CD8-positive, alpha-beta memory T cell (primary cell): ENCODE measurements at regions not wholly inside any gene's neighbourhood (a gene's known extent, or its start where the extent isn't known, plus 50 kb on each side); places are given as distances from the start of the nearest gene placed in this dataset.

Experiments
- CTCF ChIA-PET: fragments of 350-600 bp; sonication (Branson Sonifier 250); formaldehyde crosslinking; loops from one replicate; lab custom pipeline; 2021; ENCODE audit warnings: antibody characterized with exemption; lab: Charles Lee
- POLR2A ChIA-PET: fragments of 350-600 bp; sonication (Branson Sonifier 250); formaldehyde crosslinking; loops from one replicate; lab custom pipeline; 2021; ENCODE audit warnings: antibody characterized with exemption; lab: Charles Lee
- DNase-seq, 5 donors: peaks; one replicate each; pipeline versions ENCODE4 v3.0.0 to v3.0.0-alpha.2; 2020 to 2022; ENCODE audit warnings: mixed read lengths in 1 of 5
- H3K27ac ChIP-seq: one replicate; pipeline ENCODE4 v1.7.0; 2013; ENCODE audit warnings: low read depth, mild to moderate bottlenecking, low read length, moderate library complexity
- H3K27me3 ChIP-seq: 2 replicates; pipeline ENCODE4 v1.7.0; 2013; ENCODE audit warnings: low read length, mild to moderate bottlenecking; ENCODE audit not compliant: insufficient read depth, poor library complexity, severe bottlenecking
- H3K36me3 ChIP-seq: 2 replicates; pipeline ENCODE4 v1.7.0; 2013; ENCODE audit warnings: mild to moderate bottlenecking, low read length, moderate library complexity; ENCODE audit not compliant: insufficient read depth
- H3K4me1 ChIP-seq: 2 replicates; pipeline ENCODE4 v1.7.0; 2013; ENCODE audit warnings: mild to moderate bottlenecking, low read length, moderate library complexity; ENCODE audit not compliant: insufficient read depth
- H3K4me3 ChIP-seq: 2 replicates; pipeline ENCODE4 v1.7.0; 2013; ENCODE audit warnings: mild to moderate bottlenecking, low read length
- H3K9me3 ChIP-seq: 2 replicates; pipeline ENCODE4 v1.7.0; 2013; ENCODE audit warnings: mild to moderate bottlenecking, low read length
- H3K27ac Mint-ChIP-seq, 8 donors: one replicate each; pipeline ENCODE4 v1.8.0; 2020 to 2021; ENCODE audit warnings: mixed read lengths in 8 of 8, mild to moderate bottlenecking in 6 of 8, inconsistent platforms in 3 of 8, moderate library complexity in 3 of 8
- H3K27me3 Mint-ChIP-seq, 2 donors: one replicate each; pipeline ENCODE4 v1.8.0; 2020 to 2021; ENCODE audit warnings: mixed read lengths in 2 of 2, mild to moderate bottlenecking in 1 of 2, moderate library complexity in 1 of 2
- H3K36me3 Mint-ChIP-seq, 3 donors: one replicate each; pipeline ENCODE4 v1.8.0; 2020 to 2021; ENCODE audit warnings: mixed read lengths in 3 of 3, inconsistent platforms in 1 of 3, mild to moderate bottlenecking in 1 of 3
- H3K4me1 Mint-ChIP-seq, 3 donors: one replicate each; pipeline ENCODE4 v1.8.0; 2020 to 2021; ENCODE audit warnings: mixed read lengths in 3 of 3, inconsistent platforms in 1 of 3, mild to moderate bottlenecking in 1 of 3
- H3K4me3 Mint-ChIP-seq, 7 donors: one replicate each; pipeline ENCODE4 v1.8.0; 2020 to 2021; ENCODE audit warnings: mixed read lengths in 7 of 7, mild to moderate bottlenecking in 6 of 7, moderate library complexity in 4 of 7, inconsistent platforms in 2 of 7
- H3K9me3 Mint-ChIP-seq, 5 donors: one replicate each; pipeline ENCODE4 v1.8.0; 2020 to 2022; ENCODE audit warnings: mixed read lengths in 5 of 5, mild to moderate bottlenecking in 3 of 5, moderate library complexity in 2 of 5, inconsistent platforms in 1 of 5

- H3K9me3 Mint-ChIP-seq = peaks cover 0 to 9% (median 0%) of the 10 kb centered on the region in 5 donors
Observed at GRCh38 chr7:21184942-21185652, 242.8 kb upstream of the SP4 start.

GRCh38 chr7:21185653-21186265 lies 242.1 kb upstream of the SP4 start:
- H3K4me3 Mint-ChIP-seq = no peak overlapping the region
- CTCF ChIA-PET = no interaction called here
- Histone ChIP-seq H3K4me1 (no peaks in the 10 kb centered on the region), H3K36me3 (no peaks in the 10 kb centered on the region), H3K27me3 (no peaks in the 10 kb centered on the region), H3K4me3 (no peak overlapping the region), H3K27ac (no peak overlapping the region), H3K9me3 (no peaks in the 10 kb centered on the region)
- no peak for DNase-seq
- H3K4me1 Mint-ChIP-seq = peaks cover 0 to 4% (median 3%) of the 10 kb centered on the region in 3 donors
- peaks cover 0 to 7% (median 3%) of the 10 kb centered on the region in 3 donors for H3K36me3 Mint-ChIP-seq
- peaks cover 0 to 9% (median 0%) of the 10 kb centered on the region in 5 donors for H3K9me3 Mint-ChIP-seq
- POLR2A ChIA-PET = no interaction called here
- H3K27me3 Mint-ChIP-seq = peaks cover 7 to 27% of the 10 kb centered on the region in 2 donors
- H3K27ac Mint-ChIP-seq = no peak overlapping the region

More at GRCh38 chr7:21184942-21185652, 242.8 kb upstream of the SP4 start:
- Histone ChIP-seq H3K9me3 (no peaks in the 10 kb centered on the region), H3K4me3 (no peak overlapping the region), H3K27me3 (no peaks in the 10 kb centered on the region), H3K4me1 (no peaks in the 10 kb centered on the region), H3K36me3 (no peaks in the 10 kb centered on the region), H3K27ac (no peak overlapping the region)
- H3K4me1 Mint-ChIP-seq = peaks cover 0 to 4% (median 3%) of the 10 kb centered on the region in 3 donors
- POLR2A ChIA-PET = no interaction called here
- DNase-seq = no peak
- CTCF ChIA-PET = no interaction called here
- H3K36me3 Mint-ChIP-seq = peaks cover 0 to 7% (median 3%) of the 10 kb centered on the region in 3 donors
- no peak overlapping the region for H3K4me3 Mint-ChIP-seq
- H3K27ac Mint-ChIP-seq = no peak overlapping the region
- H3K27me3 Mint-ChIP-seq = peaks cover 7 to 27% of the 10 kb centered on the region in 2 donors

DNA sequence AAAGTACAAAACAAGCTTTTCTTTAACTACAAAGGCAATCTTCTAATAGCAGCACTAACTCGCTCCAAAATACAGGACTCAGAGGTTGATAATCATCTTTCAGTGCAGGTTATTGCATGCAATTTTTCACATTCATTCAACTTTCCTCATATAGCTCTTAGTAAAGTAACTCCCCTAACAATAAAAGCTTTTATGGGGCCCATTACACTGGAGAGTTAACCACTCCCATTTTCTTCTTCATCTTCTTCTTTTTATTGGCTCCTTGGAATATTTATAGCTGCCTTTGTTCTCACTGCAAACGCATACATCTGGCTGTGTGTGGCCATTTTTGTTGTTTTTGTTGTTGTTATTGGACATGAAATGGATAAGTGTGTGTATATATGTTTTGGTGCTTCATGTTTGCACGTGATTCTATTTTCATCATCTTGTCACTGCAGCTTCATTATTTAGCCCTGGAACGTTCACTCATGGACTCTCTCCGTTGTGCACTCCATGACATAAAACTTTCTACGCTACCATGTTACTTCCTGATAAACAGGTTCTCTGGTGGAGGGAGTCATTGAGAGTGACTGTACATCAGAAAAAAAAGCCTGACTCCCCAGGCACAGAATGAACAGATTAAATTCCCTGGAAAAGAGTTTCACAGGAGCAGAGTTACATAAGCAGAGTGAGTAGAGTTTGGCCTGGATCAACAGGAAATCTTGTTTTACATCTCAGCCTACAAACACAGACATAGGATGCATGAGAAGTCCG lies 236.4 kb upstream of the SP4 start:
- Histone ChIP-seq H3K27ac (no peak overlapping the region), H3K4me3 (no peak overlapping the region), H3K9me3 (no peaks in the 10 kb centered on the region), H3K36me3 (no peaks in the 10 kb centered on the region), H3K27me3 (no peaks in the 10 kb centered on the region), H3K4me1 (no peaks in the 10 kb centered on the region)
- no peak overlapping the region for H3K4me3 Mint-ChIP-seq
- H3K36me3 Mint-ChIP-seq = no peaks in the 10 kb centered on the region
- CTCF ChIA-PET = no interaction called here
- H3K27ac Mint-ChIP-seq = no peak overlapping the region
- peaks cover 5 to 7% of the 10 kb centered on the region in 2 donors for H3K27me3 Mint-ChIP-seq
- peaks cover 0 to 5% (median 3%) of the 10 kb centered on the region in 3 donors for H3K4me1 Mint-ChIP-seq
- no peaks in the 10 kb centered on the region for H3K9me3 Mint-ChIP-seq
- no peak for DNase-seq
- POLR2A ChIA-PET = no interaction called here

DNA sequence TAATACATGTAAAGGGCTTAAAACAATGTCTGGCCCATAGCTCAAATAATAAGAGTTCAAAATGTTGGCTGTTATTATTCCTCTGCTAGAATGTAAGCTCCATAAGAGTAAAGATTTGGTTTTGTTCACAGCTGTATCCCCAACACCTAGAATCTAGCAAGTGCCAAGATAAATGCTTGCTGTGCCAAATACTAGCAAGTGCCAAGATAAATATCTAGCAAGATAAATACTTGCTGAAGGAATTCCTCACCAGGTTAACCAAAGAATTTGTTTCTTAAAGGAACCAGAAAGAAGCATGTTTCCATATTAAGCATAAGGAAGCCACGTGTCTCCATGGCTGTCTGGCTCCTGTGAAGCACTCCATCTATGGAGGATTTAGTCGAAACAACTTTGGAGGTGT lies 235.2 kb upstream of the SP4 start:
- no peak overlapping the region for H3K4me3 ChIP-seq
- DNase-seq = no peak
- H3K4me1 ChIP-seq = no peaks in the 10 kb centered on the region
- Mint-ChIP-seq H3K27me3 (peaks cover 5% of the 10 kb centered on the region in 2 donors), H3K36me3 (peaks cover 0 to 3% (median 0%) of the 10 kb centered on the region in 3 donors), H3K9me3 (no peaks in the 10 kb centered on the region), H3K4me3 (no peak overlapping the region), H3K4me1 (peaks cover 0 to 5% (median 3%) of the 10 kb centered on the region in 3 donors), H3K27ac (no peak overlapping the region)
- POLR2A ChIA-PET = no interaction called here
- no peaks in the 10 kb centered on the region for H3K9me3 ChIP-seq
- H3K27me3 ChIP-seq = no peaks in the 10 kb centered on the region
- H3K36me3 ChIP-seq = no peaks in the 10 kb centered on the region
- CTCF ChIA-PET = no interaction called here
- H3K27ac ChIP-seq = no peak overlapping the region

GRCh38 chr7:21193895-21194294 lies 234.0 kb upstream of the SP4 start:
- POLR2A ChIA-PET = no interaction called here
- H3K36me3 Mint-ChIP-seq = peaks cover 0 to 3% (median 0%) of the 10 kb centered on the region in 3 donors
- no peaks in the 10 kb centered on the region for H3K9me3 ChIP-seq
- CTCF ChIA-PET = no interaction called here
- peaks cover 0 to 5% (median 3%) of the 10 kb centered on the region in 3 donors for H3K4me1 Mint-ChIP-seq
- H3K9me3 Mint-ChIP-seq = no peaks in the 10 kb centered on the region
- no peaks in the 10 kb centered on the region for H3K27me3 ChIP-seq
- H3K27ac ChIP-seq = no peak overlapping the region
- H3K4me3 ChIP-seq = no peak overlapping the region
- H3K4me1 ChIP-seq = no peaks in the 10 kb centered on the region
- no peak overlapping the region for H3K27ac Mint-ChIP-seq
- DNase-seq = no peak
- no peak overlapping the region for H3K4me3 Mint-ChIP-seq
- H3K27me3 Mint-ChIP-seq = peaks cover 5% of the 10 kb centered on the region in 2 donors
- H3K36me3 ChIP-seq = no peaks in the 10 kb centered on the region

- no peaks in the 10 kb centered on the region for H3K36me3 ChIP-seq
- H3K27me3 ChIP-seq = no peaks in the 10 kb centered on the region
- H3K27ac ChIP-seq = no peak overlapping the region
- POLR2A ChIA-PET = no interaction called here
- H3K27me3 Mint-ChIP-seq = peaks cover 2 to 4% of the 10 kb centered on the region in 2 donors
- peaks cover 0 to 5% (median 3%) of the 10 kb centered on the region in 3 donors for H3K4me1 Mint-ChIP-seq
- H3K36me3 Mint-ChIP-seq = peaks cover 0 to 3% (median 0%) of the 10 kb centered on the region in 3 donors
- H3K27ac Mint-ChIP-seq = no peak overlapping the region
- CTCF ChIA-PET = no interaction called here
- DNase-seq = no peak
- no peaks in the 10 kb centered on the region for H3K4me1 ChIP-seq
- H3K9me3 Mint-ChIP-seq = no peaks in the 10 kb centered on the region
- H3K4me3 Mint-ChIP-seq = no peak overlapping the region
- H3K9me3 ChIP-seq = no peaks in the 10 kb centered on the region
- no peak overlapping the region for H3K4me3 ChIP-seq
Observed at GRCh38 chr7:21194936-21195335, 232.9 kb upstream of the SP4 start.

- no peak for DNase-seq
- H3K36me3 ChIP-seq = no peaks in the 10 kb centered on the region
- H3K9me3 ChIP-seq = no peaks in the 10 kb centered on the region
- no peaks in the 10 kb centered on the region for H3K4me1 ChIP-seq
- no peak overlapping the region for H3K27ac Mint-ChIP-seq
- H3K4me1 Mint-ChIP-seq = peaks cover 0 to 5% (median 3%) of the 10 kb centered on the region in 3 donors
- ChIA-PET POLR2A (no interaction called here), CTCF (interaction anchor here (0.6 kb wide), 1 partner anchor 90 kb away, joined by 3 read pairs; no protein-coding TSS in a partner anchor)
- no peaks in the 10 kb centered on the region for H3K27me3 ChIP-seq
- H3K27ac ChIP-seq = no peak overlapping the region
- peaks cover 0 to 4% of the 10 kb centered on the region in 2 donors for H3K27me3 Mint-ChIP-seq
- no peaks in the 10 kb centered on the region for H3K9me3 Mint-ChIP-seq
- no peak overlapping the region for H3K4me3 Mint-ChIP-seq
- H3K36me3 Mint-ChIP-seq = peaks cover 0 to 3% (median 1%) of the 10 kb centered on the region in 3 donors
- H3K4me3 ChIP-seq = no peak overlapping the region
Observed at GRCh38 chr7:21198921-21199320, 229.0 kb upstream of the SP4 start.

- Mint-ChIP-seq H3K4me1 (peaks cover 0 to 5% (median 3%) of the 10 kb centered on the region in 3 donors), H3K36me3 (peaks cover 0 to 3% (median 1%) of the 10 kb centered on the region in 3 donors), H3K4me3 (no peak overlapping the region), H3K27me3 (peaks cover 0 to 4% of the 10 kb centered on the region in 2 donors), H3K9me3 (no peaks in the 10 kb centered on the region), H3K27ac (no peak overlapping the region)
- Histone ChIP-seq H3K4me1 (no peaks in the 10 kb centered on the region), H3K36me3 (no peaks in the 10 kb centered on the region), H3K4me3 (no peak overlapping the region), H3K27ac (no peak overlapping the region), H3K27me3 (no peaks in the 10 kb centered on the region), H3K9me3 (no peaks in the 10 kb centered on the region)
- POLR2A ChIA-PET = no interaction called here
- CTCF ChIA-PET = no interaction called here
- DNase-seq = no peak
Observed at GRCh38 chr7:21200503-21200902, 227.4 kb upstream of the SP4 start.
